ENCODE measurements at regions not wholly inside any gene's neighbourhood (a gene's known extent, or its start where the extent isn't known, plus 50 kb on each side); places are given as distances from the start of the nearest gene placed in this dataset.
"Not testable (repeated sequence)": the region's sequence is repeated elsewhere in the genome, so short reads cannot be mapped to it uniquely, and the experiment has no call there.

GRCh38 chr4:37757121-37757520, 69.4 kb upstream of the PGM2 start:
- DNase-seq (no peak), ATAC-seq (no peak)
- ChIA-PET POLR2A (no interaction called here), CTCF (interaction anchor here (1.8 kb wide), 1 partner anchor 154 kb away, joined by 9 read pairs; no protein-coding TSS in a partner anchor)
- Mint-ChIP-seq H3K4me1 (ENCODE audit: low read depth) (peaks cover 18% of the 10 kb centered on the region), H3K36me3 (ENCODE audit: low read depth) (no peaks in the 10 kb centered on the region), H3K27ac (no peak overlapping the region), H3K9me3 (ENCODE audit: insufficient read depth) (no peaks in the 10 kb centered on the region), H3K27me3 (ENCODE audit: low read depth) (peaks cover 2% of the 10 kb centered on the region), H3K4me3 (no peak overlapping the region)

DNA sequence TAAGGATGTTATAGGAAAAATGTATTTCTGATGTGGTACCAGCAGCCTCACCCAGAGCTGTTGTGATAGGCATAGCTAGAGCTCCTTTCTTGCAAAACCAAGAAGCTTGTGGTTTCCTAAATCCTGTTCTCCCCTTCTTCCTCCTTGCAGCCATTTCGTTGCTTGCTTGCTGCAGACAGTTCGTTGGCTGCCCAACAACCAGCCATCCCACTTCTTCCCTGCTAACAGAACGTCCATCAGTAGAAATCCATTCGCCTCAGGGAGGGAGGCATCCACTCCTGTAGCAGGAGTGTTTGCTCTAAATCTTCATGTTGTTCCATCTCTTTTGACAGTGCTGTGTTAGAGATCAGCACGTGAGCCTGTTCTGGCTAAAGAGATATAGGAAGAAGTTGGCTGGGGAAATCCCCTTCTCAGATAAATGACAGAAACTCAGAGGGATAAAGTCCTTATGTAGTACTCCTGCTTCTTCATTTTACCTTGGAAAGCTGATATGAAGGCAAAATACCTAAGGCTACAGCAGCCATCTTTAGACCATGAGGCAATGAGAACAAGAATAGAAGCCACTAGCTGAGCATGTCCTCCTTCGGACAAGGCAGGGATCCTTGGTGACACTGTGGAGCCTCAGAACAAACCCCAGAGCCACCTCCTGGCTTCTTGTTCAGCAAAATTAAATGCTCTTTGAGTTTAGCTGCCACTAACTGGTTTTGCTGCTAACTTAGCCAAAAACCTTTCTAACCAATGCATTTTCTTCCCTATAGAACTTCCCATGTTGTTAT, 68.4 kb upstream of the RELL1 start:
- H3K36me3 Mint-ChIP-seq (ENCODE audit: low read depth), result no peaks in the 10 kb centered on the region
- ChIA-PET CTCF (interaction anchor here (1.1 to 1.5 kb wide), 3 partner anchors 12 to 302 kb away, joined by 3 to 4 read pairs (median 4); no protein-coding TSS in a partner anchor), POLR2A (no interaction called here)
- no peak overlapping the region for H3K27ac Mint-ChIP-seq
- no peaks in the 10 kb centered on the region for H3K9me3 Mint-ChIP-seq (ENCODE audit: insufficient read depth)
- DNase-seq (no peak), ATAC-seq (no peak)
- peaks cover 18% of the 10 kb centered on the region for H3K4me1 Mint-ChIP-seq (ENCODE audit: low read depth)
- H3K27me3 Mint-ChIP-seq (ENCODE audit: low read depth), result peaks cover 4% of the 10 kb centered on the region
- H3K4me3 Mint-ChIP-seq, result no peak overlapping the region

GRCh38 chr4:37749398-37749988, 63.3 kb upstream of the RELL1 start:
- peaks cover 15% of the 10 kb centered on the region for H3K4me1 Mint-ChIP-seq (ENCODE audit: low read depth)
- no peak for ATAC-seq
- ChIA-PET POLR2A (no interaction called here), CTCF (no interaction called here)
- no peaks in the 10 kb centered on the region for H3K9me3 Mint-ChIP-seq (ENCODE audit: insufficient read depth)
- no peaks in the 10 kb centered on the region for H3K36me3 Mint-ChIP-seq (ENCODE audit: low read depth)
- no peak overlapping the region for H3K4me3 Mint-ChIP-seq
- peaks cover 2% of the 10 kb centered on the region for H3K27me3 Mint-ChIP-seq (ENCODE audit: low read depth)
- DNase-seq, result no peak
- H3K27ac Mint-ChIP-seq, result no peak overlapping the region

GRCh38 chr4:37748485-37748884, 62.3 kb upstream of the RELL1 start:
- ChIA-PET POLR2A (no interaction called here), CTCF (no interaction called here)
- H3K4me1 Mint-ChIP-seq (ENCODE audit: low read depth), result peaks cover 9% of the 10 kb centered on the region

GRCh38 chr4:37747772-37748330, 61.7 kb upstream of the RELL1 start:
- Mint-ChIP-seq H3K4me3 (no peak overlapping the region), H3K4me1 (ENCODE audit: low read depth) (peaks cover 9% of the 10 kb centered on the region), H3K27ac (no peak overlapping the region), H3K27me3 (ENCODE audit: low read depth) (peaks cover 2% of the 10 kb centered on the region), H3K36me3 (ENCODE audit: low read depth) (no peaks in the 10 kb centered on the region), H3K9me3 (ENCODE audit: insufficient read depth) (no peaks in the 10 kb centered on the region)
- POLR2A ChIA-PET, result no interaction called here
- DNase-seq, result no peak
- ATAC-seq, result no peak
- CTCF ChIA-PET, result no interaction called here

More at GRCh38 chr4:37748485-37748884, 62.3 kb upstream of the RELL1 start:
- no peaks in the 10 kb centered on the region for H3K9me3 Mint-ChIP-seq (ENCODE audit: insufficient read depth)
- no peak for DNase-seq
- H3K27ac Mint-ChIP-seq, result no peak overlapping the region
- H3K4me3 Mint-ChIP-seq, result no peak overlapping the region
- no peaks in the 10 kb centered on the region for H3K36me3 Mint-ChIP-seq (ENCODE audit: low read depth)
- peaks cover 2% of the 10 kb centered on the region for H3K27me3 Mint-ChIP-seq (ENCODE audit: low read depth)
- no peak for ATAC-seq

DNA sequence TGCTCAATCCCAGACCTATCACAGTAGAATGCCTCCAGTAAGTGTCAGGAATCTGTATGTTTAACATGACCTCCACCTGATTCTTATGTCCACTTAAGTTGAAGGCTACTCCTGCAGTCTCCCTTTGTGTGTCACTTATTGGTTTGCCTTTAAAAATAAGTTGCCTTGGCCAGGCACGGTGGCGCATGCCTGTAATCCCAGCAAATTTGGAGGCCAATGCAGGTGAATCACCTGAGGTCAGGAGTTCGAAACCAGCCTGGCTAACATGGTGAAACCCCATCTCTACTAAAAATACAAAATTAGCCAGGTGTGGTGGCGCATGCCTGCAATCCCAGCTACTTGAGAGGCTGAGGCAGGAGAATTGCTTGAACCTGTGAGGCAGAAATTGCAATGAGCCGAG, 60.7 kb upstream of the RELL1 start:
- H3K27me3 Mint-ChIP-seq (ENCODE audit: low read depth); H3K9me3 Mint-ChIP-seq (ENCODE audit: insufficient read depth); H3K36me3 Mint-ChIP-seq (ENCODE audit: low read depth); H3K27ac Mint-ChIP-seq; H3K4me3 Mint-ChIP-seq; DNase-seq; CTCF ChIA-PET; ATAC-seq; H3K4me1 Mint-ChIP-seq (ENCODE audit: low read depth); POLR2A ChIA-PET: not testable (repeated sequence)

DNA sequence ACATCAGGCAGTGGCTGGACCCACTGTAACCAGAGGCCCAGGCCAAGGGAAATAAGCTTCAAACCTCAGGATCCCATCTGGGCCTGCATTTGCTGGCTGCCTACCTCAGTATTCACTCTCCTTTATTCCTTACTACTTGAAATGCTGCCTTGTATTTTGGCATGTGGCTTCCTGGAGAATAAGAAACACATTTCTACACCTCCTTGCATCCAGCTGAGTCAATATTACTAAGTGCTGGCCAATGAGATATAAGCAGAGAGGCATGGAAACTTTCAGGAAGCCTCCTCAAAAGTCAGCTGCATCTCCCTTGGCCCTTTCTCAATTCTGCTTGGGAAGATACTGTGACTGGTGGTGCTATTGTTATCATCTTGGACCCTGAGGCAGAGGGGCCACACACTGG, 59.8 kb upstream of the RELL1 start:
- Mint-ChIP-seq H3K36me3 (ENCODE audit: low read depth) (no peaks in the 10 kb centered on the region), H3K4me1 (ENCODE audit: low read depth) (peaks cover 9% of the 10 kb centered on the region), H3K27me3 (ENCODE audit: low read depth) (no peaks in the 10 kb centered on the region), H3K27ac (no peak overlapping the region), H3K9me3 (ENCODE audit: insufficient read depth) (no peaks in the 10 kb centered on the region), H3K4me3 (no peak overlapping the region)
- ATAC-seq (no peak), DNase-seq (no peak)
- POLR2A ChIA-PET, result no interaction called here
- CTCF ChIA-PET, result no interaction called here

GRCh38 chr4:37742149-37742548, 56.0 kb upstream of the RELL1 start:
- no peak overlapping the region for H3K27ac Mint-ChIP-seq
- H3K27me3 Mint-ChIP-seq (ENCODE audit: low read depth), result peaks cover 5% of the 10 kb centered on the region
- no peak overlapping the region for H3K4me3 Mint-ChIP-seq
- no peaks in the 10 kb centered on the region for H3K4me1 Mint-ChIP-seq (ENCODE audit: low read depth)
- ChIA-PET POLR2A (no interaction called here), CTCF (interaction anchor here (1.0 to 1.7 kb wide), 2 partner anchors 13 to 293 kb away, joined by 3 to 4 read pairs; no protein-coding TSS in a partner anchor)
- DNase-seq, result no peak
- H3K36me3 Mint-ChIP-seq (ENCODE audit: low read depth), result no peaks in the 10 kb centered on the region
- ATAC-seq, result no peak
- H3K9me3 Mint-ChIP-seq (ENCODE audit: insufficient read depth), result no peaks in the 10 kb centered on the region

DNA sequence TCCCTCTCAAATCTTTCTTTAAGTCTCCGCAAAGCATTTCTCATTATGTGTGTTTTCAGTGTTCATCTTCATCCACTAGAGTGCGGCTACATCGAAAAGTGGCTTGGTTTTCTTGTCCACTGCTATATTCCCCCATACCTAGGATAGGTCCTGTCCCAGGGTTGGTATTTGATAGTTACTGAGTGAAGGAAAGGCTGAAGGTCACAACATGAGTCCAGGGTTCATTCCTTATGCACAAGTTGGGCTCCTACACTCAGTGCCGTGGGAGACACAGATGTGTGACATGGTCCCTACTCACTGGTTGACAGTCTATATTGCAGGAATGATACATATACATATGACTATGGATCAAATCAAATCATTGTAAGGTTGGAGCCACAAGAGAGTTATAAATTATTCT, 55.4 kb upstream of the RELL1 start:
- no peak for DNase-seq
- no peaks in the 10 kb centered on the region for H3K9me3 Mint-ChIP-seq (ENCODE audit: insufficient read depth)
- H3K27me3 Mint-ChIP-seq (ENCODE audit: low read depth), result peaks cover 5% of the 10 kb centered on the region
- ATAC-seq, result no peak
- H3K27ac Mint-ChIP-seq, result no peak overlapping the region
- H3K4me1 Mint-ChIP-seq (ENCODE audit: low read depth), result no peaks in the 10 kb centered on the region
- POLR2A ChIA-PET, result no interaction called here
- CTCF ChIA-PET, result interaction anchor here (1.0 to 1.7 kb wide), 2 partner anchors 14 to 294 kb away, joined by 3 to 4 read pairs; no protein-coding TSS in a partner anchor
- no peaks in the 10 kb centered on the region for H3K36me3 Mint-ChIP-seq (ENCODE audit: low read depth)
- H3K4me3 Mint-ChIP-seq, result no peak overlapping the region

DNA sequence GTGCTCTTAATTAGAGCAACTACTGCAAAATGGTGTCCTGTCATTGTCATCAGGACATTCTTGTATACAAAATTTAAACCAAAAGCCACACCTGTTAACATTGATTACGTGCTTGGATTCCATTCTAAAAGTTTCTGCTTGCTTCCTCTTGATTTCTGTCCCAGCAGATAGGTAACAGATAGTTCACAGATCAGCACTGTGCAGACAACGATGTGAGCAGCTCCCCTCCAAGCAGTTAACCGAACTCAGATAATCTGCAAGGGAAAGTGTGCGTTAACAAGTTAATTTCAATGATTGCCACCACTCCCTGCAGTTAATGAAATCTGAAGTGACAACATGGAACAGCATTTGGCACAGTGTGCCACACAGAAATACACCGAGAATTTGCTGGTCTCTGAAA, 54.4 kb upstream of the RELL1 start:
- CTCF ChIA-PET, result no interaction called here
- DNase-seq, result no peak
- Mint-ChIP-seq H3K36me3 (ENCODE audit: low read depth) (no peaks in the 10 kb centered on the region), H3K4me1 (ENCODE audit: low read depth) (no peaks in the 10 kb centered on the region), H3K9me3 (ENCODE audit: insufficient read depth) (no peaks in the 10 kb centered on the region), H3K4me3 (no peak overlapping the region), H3K27ac (no peak overlapping the region), H3K27me3 (ENCODE audit: low read depth) (peaks cover 5% of the 10 kb centered on the region)
- POLR2A ChIA-PET, result no interaction called here
- no peak for ATAC-seq

GRCh38 chr4:37737466-37737865, 51.3 kb upstream of the RELL1 start:
- no peak overlapping the region for H3K4me3 Mint-ChIP-seq
- ATAC-seq (no peak), DNase-seq (no peak)
- POLR2A ChIA-PET, result no interaction called here
- no peaks in the 10 kb centered on the region for H3K4me1 Mint-ChIP-seq (ENCODE audit: low read depth)
- H3K27ac Mint-ChIP-seq, result no peak overlapping the region
- CTCF ChIA-PET, result no interaction called here
- H3K9me3 Mint-ChIP-seq (ENCODE audit: insufficient read depth), result no peaks in the 10 kb centered on the region
- H3K36me3 Mint-ChIP-seq (ENCODE audit: low read depth), result no peaks in the 10 kb centered on the region
- H3K27me3 Mint-ChIP-seq (ENCODE audit: low read depth), result peaks cover 5% of the 10 kb centered on the region
